ENCODE measurements at regions not wholly inside any gene's neighbourhood (a gene's known extent, or its start where the extent isn't known, plus 50 kb on each side); places are given as distances from the start of the nearest gene placed in this dataset.

DNA sequence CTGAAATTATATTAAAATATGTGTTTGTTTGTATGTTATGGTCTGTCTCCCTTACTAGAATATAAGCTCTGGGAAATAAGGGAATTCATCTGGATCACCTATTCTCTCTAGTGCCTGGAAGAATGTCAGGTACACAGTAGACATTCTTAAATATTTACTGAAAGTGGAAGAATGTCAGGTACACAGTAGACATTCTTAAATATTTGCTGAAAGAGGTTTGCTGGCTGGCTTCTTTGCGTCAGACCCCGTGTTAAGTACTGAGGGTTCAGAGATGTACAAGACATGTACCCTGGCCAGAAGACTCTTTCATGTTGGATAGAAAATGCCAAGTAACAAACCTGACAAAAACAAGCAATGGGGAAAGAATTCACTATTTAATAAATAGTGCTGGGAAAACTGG lies 199.1 kb downstream of the INSC start:
- no peaks in the 10 kb centered on the region for H3K23me2 ChIP-seq (ENCODE audit: insufficient read length, low read depth, low read length, poor library complexity, severe bottlenecking)
- H3K4me1 Mint-ChIP-seq: peaks cover 0 to 2% of the 10 kb centered on the region in 2 experiments; a peak in 2 of 4 replicates
- no peak overlapping the region for H3K4me2 ChIP-seq (ENCODE audit: insufficient read depth, insufficient read length, low read length)
- H2AFZ ChIP-seq (ENCODE audit: low read length): no peak overlapping the region
- peaks cover 0 to 2% (median 0%) of the 10 kb centered on the region in 3 experiments; a peak in 1 of 7 replicates for H3K36me3 Mint-ChIP-seq (ENCODE audit: insufficient read depth in 1 of 3, low read depth in 3 of 3)
- H4K91ac ChIP-seq (ENCODE audit: insufficient read length, low read depth, low read length): no peak overlapping the region
- H2BK15ac ChIP-seq (ENCODE audit: low read depth, low read length): no peak overlapping the region
- no peak overlapping the region for H3K14ac ChIP-seq (ENCODE audit: insufficient read depth, low read length)
- no peaks in the 10 kb centered on the region for H3K79me2 ChIP-seq (ENCODE audit: insufficient read depth, low read length)
- H3K4ac ChIP-seq (ENCODE audit: low read depth, low read length): no peak overlapping the region
- H3T11ph ChIP-seq (ENCODE audit: low read length): no peak overlapping the region
- H3K9me3 ChIP-seq (ENCODE audit: control insufficient read depth, low read depth, low read length): no peaks in the 10 kb centered on the region
- H3K27me3 Mint-ChIP-seq (ENCODE audit: low read depth): peaks cover 7% of the 10 kb centered on the region
- no peak overlapping the region for H3K9ac ChIP-seq (ENCODE audit: extremely low read depth, insufficient read length, low read length)
- peaks cover 0 to 8% of the 10 kb centered on the region in 2 experiments; a peak in 4 of 5 replicates for H3K9me3 Mint-ChIP-seq
- H3K18ac ChIP-seq (ENCODE audit: insufficient read length, low read depth, low read length): no peak overlapping the region
- TF ChIP-seq, protein P1, sequence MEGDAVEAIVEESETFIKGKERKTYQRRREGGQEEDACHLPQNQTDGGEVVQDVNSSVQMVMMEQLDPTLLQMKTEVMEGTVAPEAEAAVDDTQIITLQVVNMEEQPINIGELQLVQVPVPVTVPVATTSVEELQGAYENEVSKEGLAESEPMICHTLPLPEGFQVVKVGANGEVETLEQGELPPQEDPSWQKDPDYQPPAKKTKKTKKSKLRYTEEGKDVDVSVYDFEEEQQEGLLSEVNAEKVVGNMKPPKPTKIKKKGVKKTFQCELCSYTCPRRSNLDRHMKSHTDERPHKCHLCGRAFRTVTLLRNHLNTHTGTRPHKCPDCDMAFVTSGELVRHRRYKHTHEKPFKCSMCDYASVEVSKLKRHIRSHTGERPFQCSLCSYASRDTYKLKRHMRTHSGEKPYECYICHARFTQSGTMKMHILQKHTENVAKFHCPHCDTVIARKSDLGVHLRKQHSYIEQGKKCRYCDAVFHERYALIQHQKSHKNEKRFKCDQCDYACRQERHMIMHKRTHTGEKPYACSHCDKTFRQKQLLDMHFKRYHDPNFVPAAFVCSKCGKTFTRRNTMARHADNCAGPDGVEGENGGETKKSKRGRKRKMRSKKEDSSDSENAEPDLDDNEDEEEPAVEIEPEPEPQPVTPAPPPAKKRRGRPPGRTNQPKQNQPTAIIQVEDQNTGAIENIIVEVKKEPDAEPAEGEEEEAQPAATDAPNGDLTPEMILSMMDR (conservative IDR thresholded peaks at IDR 0.05): no peak
- H3K27ac Mint-ChIP-seq: no peak overlapping the region
- DNase-seq: no peak
- no peak overlapping the region for H4K8ac ChIP-seq (replicated peaks; ENCODE audit: insufficient read length, low read depth, low read length)
- H2BK5ac ChIP-seq (ENCODE audit: insufficient read length, low read length): no peak overlapping the region
- no CpG with 5 or more reads among the region's 2 CpGs for WGBS (ENCODE audit: extremely low coverage, insufficient read length, low lambda C conversion rate)
- no peak overlapping the region for H3K27ac ChIP-seq (ENCODE audit: insufficient read length, low read depth, low read length)
- H3K56ac ChIP-seq (ENCODE audit: insufficient read length, low read depth, low read length): no peak overlapping the region
- H3K23ac ChIP-seq (ENCODE audit: insufficient read length, low read depth, low read length): no peak overlapping the region
- H4K20me1 ChIP-seq (ENCODE audit: control insufficient read depth, insufficient read depth, insufficient read length): no peaks in the 10 kb centered on the region
- no peak overlapping the region for H2BK120ac ChIP-seq (ENCODE audit: low read depth, low read length, poor library complexity, severe bottlenecking)
- no peak overlapping the region for H3K4me3 Mint-ChIP-seq
- H2AK5ac ChIP-seq (ENCODE audit: insufficient read length, low read length): no peak overlapping the region
- H2BK12ac ChIP-seq (ENCODE audit: insufficient read length, low read depth, low read length): no peak overlapping the region
- H3K79me1 ChIP-seq (ENCODE audit: insufficient read depth, low read depth, low read length, poor library complexity, severe bottlenecking): no peaks in the 10 kb centered on the region
- H2BK20ac ChIP-seq (ENCODE audit: low read depth, low read length, poor library complexity, severe bottlenecking): no peak overlapping the region
- H4K5ac ChIP-seq (ENCODE audit: insufficient read length, low read depth, low read length): no peak overlapping the region
- H3K27me3 ChIP-seq (ENCODE audit: insufficient read depth, low read length): no peaks in the 10 kb centered on the region
- no peaks in the 10 kb centered on the region for H3K4me1 ChIP-seq (ENCODE audit: insufficient read depth, low read length)

Measured in H9 (cell line).